ENCODE measurements at regions not wholly inside any gene's neighbourhood (a gene's known extent, or its start where the extent isn't known, plus 50 kb on each side); places are given as distances from the start of the nearest gene placed in this dataset.
"Not testable (repeated sequence)": the region's sequence is repeated elsewhere in the genome, so short reads cannot be mapped to it uniquely, and the experiment has no call there.

DNA sequence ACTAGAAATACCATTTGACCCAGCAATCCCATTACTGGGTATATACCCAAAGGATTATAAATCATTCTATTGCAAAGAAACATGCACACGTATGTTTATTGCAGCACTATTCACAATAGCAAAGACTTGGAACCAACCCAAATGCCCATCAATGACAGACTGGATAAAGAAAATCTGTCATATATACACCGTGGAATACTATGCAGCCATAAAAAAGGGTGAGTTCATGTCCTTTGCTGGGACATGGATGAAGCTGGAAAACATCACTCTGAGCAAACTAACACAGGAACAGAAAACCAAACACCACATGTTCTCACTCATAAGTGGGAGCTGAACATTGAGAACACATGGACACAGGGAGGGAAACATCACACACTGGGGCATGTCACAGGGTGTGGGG is 180.7 kb upstream of the IRX4 start:
- TF ChIP-seq, protein P1, sequence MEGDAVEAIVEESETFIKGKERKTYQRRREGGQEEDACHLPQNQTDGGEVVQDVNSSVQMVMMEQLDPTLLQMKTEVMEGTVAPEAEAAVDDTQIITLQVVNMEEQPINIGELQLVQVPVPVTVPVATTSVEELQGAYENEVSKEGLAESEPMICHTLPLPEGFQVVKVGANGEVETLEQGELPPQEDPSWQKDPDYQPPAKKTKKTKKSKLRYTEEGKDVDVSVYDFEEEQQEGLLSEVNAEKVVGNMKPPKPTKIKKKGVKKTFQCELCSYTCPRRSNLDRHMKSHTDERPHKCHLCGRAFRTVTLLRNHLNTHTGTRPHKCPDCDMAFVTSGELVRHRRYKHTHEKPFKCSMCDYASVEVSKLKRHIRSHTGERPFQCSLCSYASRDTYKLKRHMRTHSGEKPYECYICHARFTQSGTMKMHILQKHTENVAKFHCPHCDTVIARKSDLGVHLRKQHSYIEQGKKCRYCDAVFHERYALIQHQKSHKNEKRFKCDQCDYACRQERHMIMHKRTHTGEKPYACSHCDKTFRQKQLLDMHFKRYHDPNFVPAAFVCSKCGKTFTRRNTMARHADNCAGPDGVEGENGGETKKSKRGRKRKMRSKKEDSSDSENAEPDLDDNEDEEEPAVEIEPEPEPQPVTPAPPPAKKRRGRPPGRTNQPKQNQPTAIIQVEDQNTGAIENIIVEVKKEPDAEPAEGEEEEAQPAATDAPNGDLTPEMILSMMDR (conservative IDR thresholded peaks at IDR 0.05; ENCODE audit: low read length): not testable (repeated sequence)
- not testable (repeated sequence) for TF ChIP-seq EZH2phosphoT487 (IDR thresholded peaks at IDR 0.05; ENCODE audit: borderline replicate concordance)

All from Loucy (cell line).